ENCODE measurements at regions not wholly inside any gene's neighbourhood (a gene's known extent, or its start where the extent isn't known, plus 50 kb on each side); places are given as distances from the start of the nearest gene placed in this dataset.
A peak's percentile ranks its signal among the peaks of the same experiment; 100 is the strongest.

DNA sequence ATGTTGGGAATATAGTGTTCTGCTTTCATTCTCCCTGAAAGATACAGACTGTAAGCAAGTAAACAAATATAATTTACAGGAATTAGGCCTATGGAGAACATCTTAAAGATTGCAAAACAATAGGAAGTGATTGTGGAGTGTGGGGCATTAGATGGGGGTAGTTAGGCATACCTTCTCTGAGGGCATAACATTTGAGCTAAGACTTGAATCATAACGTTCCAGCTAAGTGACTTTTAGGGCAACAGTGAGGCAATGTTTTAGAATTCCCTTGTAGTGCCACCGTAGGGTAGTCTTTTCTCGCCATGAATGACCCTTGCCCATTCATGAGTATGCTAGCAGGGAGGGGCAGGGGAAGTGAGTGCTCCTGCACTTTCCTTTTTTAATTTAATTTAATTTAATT lies 173.3 kb downstream of the SPATA31D1 start:
- no peak for DNase-seq

DNA sequence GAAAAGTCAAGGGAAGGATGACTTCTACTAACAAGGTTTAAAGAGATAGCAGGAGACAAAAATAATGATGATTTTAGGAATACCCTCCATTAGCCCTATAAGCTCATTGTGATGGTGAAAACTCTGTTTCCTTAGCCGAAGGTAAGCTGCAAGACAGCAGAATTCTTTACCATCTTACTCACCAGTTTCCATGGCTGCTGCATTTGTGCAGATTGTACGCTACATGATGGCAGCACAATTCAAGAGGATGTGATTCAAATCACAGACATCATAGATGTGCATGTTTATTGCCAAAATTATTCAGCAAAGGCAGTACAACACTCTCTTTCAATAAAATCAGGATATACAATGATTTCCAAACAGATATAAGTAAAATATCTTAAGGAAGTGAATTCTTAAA lies 175.6 kb downstream of the SPATA31D1 start:
- DNase-seq, result no peak

DNA sequence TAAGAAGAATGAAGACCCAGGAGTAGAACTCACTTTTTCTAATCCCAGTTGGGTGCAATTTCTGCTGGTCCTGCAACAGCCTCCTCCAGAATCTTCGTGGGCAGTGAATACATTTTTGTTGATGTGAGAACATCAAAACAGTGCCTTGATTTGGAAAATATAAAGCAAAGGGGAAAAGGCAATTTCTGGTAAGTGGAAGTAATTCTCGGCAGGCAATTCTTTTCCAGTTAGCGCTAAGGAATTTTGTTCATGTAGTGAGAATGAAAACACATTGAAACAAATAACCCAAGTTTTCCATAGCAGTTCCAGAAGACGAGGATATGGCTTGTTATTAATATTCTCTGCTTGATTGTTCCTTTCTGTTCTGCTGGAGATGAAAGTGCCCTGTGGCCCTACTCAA lies 178.7 kb downstream of the SPATA31D1 start:
- no peak for DNase-seq

DNA sequence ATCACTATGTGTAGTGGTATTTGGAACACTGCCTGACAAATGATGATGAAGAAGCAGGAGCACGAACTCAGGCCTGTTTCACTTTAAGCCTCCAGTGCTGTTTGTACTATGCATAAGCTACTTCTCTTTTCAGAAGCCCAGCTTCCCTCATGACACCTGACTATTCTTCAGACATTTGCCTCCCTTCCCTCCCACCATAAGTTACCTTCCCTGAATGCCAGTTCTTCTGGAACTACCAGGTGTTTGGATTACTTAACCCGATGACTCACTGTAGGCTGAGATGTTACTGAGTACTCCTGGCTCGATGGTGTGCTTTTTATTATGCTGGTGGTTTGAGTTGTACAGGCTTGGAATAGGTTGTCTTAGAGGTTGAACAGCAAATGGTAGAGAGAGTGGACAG lies 180.0 kb downstream of the SPATA31D1 start:
- DNase-seq, result no peak

DNA sequence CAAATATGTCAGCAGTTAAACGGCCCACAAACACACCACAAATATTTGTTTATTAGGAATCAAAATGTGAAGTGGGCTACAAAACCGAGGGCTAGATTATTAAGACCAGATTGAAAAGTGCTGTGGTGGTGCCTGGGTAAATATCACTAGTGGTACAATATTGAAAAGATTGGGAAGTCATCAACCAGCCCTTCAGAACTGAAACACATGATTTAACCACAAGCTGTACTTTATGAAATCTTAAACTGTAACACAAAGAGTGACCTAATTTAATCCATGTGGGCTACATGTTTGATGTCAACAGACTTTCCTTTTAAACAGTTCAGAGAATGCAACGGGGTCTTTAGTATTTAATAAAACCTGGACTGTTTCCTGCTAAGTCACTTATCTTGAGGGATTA lies 182.3 kb downstream of the SPATA31D1 start:
- no peak for DNase-seq

DNA sequence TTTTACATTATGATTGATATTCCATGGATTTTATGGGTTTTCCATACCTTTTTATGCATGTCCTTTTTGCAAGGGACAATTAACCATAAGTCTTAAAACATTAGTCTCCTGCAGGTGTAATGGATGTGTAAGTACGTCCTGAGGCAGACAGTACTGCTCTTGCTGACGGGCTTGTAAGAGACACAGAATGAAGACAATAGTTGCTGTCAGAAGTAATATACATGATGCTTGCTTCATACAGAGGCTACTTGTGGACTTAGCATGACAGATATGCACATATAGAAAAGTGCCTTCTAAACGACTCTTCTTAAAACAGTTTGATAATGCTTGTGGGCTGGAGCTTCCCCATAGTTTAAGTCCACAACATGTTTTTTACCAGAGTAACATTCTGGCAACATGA lies 182.7 kb downstream of the SPATA31D1 start:
- no peak for DNase-seq

DNA sequence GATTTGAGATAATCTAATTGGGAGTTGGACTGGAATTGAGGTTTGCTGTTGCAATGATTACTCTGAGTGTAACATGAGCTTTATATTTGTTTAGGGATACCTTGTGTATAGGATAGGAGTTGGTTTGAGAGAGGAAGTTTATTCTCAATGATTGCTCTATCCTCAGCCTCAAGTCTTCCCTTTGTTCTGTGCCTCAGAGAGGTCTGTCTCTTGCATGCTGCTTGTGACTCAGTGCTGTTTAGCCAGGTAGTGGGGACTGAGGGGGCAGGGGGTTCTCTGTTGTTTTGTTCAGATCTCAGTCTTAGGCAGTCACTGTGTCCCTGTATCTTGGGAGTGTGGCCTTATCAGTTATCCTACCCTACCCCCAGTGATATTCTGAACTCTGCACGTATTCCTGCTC lies 192.1 kb downstream of the SPATA31D1 start:
- peak; percentile 82 for DNase-seq

DNA sequence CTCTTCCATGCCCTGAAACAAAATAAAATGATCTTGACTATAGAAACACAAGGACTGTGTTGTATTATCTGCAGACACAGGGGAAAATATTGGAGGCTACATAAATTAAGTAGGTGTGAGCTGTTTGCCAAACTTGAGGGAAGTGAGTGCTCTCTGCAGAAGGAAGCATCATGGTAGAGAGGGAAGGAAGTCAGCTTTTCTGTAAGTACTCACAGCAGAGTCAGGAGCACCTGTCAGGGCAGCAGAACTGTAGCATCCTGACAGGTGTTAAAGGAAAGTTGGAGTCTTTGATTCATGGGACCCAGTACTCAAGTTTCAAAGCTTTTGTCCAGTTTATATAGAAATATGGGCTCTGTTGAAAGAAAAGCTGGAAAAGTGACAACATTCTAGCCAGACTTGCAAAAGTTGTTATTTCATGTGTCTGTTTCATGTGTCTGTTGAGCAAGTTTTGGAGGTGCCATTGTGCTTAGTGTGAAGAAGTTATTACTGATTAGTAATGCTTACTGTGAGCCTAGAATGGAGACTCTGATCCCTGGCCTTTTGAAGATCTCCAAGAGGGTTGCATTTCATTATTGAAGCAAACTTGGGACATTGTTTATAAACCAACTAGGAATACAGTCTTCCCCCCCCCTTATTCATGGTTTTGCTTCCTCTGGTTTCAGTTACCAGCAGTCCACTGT lies 194.7 kb downstream of the SPATA31D1 start:
- no peak for DNase-seq

DNA sequence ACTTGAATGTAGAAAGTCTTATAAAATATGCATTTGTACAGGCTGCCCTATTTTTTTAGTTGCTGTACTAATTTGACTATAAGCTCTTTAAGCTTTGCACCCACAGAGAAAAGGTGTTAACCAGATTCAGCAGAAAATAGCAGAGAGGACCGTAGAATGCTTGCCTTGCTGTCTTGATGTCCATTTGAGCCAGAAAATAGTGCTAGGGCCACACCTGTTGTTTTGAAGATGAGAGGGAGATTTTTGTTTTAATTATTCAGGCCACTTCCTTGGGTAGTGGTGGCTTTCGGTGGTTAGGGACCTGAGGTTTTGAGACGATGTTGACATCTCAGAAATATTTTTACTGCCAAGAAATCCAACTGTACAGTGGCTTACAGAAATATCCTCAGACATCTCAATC lies 196.0 kb downstream of the SPATA31D1 start:
- DNase-seq, result no peak

DNA sequence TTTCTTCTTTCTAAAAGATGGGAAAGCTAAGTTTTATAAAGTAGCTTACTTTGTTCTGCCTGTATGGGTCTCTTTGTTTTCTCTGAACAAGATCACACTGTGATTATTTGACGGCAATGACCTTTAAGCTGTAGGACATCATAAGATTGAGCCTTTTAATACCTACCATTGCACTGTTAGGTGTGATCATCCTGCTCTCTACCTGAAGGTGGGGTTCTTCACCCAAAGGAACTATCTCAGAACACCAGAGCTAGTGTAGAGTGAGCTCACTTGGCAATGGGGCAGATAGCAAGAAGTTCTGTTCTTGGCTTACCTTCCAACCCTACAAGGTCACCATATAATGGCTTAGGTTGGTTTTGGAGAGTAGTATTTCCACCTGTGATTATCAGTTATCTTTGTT lies 200.2 kb downstream of the SPATA31D1 start:
- no peak for DNase-seq

DNA sequence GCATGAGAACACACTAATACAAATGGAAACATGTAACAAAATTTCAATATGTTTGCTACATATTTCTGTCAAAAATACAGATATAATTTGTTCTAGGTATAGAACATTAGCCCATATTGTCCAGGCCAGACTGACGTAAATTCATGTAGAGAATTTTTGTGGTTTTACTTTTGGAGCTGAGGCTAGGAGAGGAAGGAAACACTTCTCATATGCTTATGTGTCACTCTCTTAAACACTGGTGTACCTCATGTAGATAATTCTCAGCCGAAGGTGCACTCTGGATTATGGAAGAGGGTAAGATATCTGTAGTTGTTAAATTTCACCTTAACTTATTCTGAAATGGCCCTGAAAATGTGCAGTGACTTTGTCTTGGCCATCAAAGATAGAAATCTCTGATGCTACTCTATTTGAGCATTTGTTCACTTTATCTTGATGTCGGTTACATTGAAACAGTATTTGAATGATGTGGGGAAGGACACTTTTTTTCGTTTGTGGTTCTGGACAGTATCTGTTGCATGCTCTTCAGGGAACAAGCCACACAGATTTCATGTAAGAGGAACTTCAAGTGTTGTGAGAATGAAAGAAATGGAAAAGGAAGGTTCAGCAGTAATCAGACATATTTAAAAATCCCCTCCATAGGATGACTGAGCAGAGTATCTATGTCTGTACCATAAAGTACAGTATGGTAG lies 202.7 kb downstream of the SPATA31D1 start:
- no peak for DNase-seq

DNA sequence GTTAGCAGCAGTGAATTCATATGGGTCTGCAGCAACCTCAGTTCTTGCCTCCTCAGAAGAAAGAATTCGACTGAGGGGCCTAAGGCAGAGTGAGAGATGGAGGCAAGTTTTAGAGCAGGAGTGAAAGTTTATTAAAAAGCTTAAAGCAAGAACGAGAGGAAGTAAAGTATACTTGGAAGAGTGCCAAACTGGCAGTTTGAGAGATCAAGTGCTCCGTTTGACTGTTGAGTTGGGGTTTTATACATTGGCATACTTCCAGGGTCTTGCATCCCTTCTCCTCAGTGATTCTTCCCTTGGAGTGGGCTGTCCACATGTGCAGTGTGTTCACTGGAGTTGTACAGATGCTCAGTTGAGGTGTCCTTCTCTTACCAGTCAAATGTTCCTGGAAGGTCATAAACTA lies 203.6 kb downstream of the SPATA31D1 start:
- no peak for DNase-seq

DNA sequence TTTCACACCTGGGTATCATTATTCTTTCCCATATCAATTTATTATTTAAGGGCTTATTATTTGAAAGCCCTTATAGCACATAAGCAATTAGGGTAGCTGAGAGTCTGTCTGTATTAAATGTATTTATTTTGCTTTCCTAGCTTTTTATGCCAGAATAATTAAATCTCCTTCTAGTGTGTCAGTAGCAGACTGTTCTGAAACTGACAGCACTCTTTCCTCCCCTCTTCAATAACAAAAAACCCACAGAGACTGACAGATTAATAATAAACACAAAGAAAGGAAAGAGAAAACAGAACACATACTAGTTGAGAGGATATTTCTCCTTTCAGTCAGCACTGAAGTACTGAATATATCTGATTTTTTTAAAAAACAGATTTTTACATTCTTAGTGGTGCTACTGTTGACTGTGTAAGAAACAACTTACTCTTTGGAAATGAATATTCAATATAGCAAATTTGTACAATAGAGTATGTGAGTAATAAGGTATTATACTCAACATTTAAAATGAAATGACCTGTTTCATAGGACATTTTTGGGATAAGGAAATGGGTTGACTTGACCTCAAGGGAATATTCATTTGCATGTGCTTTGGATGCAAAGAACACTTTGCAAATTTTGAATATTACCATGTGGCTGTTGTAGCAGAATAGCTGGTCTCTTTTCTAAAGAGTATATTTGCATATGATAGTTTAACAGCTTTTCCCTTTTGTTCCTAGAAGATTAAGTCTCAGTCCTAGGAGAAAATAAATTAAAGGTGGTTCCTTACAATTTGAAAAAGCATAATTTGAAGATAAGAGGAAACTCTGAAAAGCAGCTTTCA lies 208.3 kb downstream of the SPATA31D1 start:
- peak; percentile 94 for DNase-seq

DNA sequence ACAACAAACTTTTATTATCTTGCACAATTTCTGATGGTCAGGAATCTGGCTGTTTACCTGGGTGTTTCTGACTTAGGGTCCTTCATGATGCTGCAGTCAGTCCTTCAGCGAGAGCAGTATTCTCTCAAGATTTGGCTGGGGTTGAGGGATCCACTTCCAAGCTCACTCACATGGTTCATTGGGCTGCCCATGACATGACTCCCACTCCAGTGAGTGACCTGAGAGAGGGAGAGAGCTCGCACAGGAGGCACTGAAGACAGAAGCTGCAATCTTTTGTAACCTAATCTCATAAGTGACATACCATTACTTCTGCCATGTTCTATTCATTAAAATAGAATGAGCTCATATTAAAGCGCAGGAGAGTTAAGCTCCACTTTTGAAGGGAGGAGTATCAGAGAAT lies 212.6 kb downstream of the SPATA31D1 start:
- no peak for DNase-seq

DNA sequence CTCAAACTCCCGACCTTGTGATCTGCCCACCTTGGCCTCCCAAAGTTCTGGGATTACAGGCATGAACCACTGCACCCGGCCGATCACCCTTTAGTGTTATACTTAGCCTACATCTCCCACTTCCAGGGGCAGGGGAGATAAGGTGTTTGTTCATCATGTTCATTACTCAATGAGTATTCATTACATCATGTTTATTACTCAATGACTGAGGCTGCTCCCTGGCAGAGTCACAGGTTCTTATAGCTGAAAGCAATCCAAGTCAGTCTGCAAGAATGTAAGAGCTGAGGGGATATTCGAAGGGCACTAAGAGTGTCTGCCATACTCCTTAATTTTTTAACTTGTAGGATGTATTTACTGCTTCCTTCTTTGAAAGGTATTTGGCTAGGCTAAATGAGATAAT lies 214.2 kb downstream of the SPATA31D1 start:
- DNase-seq, result no peak

DNA sequence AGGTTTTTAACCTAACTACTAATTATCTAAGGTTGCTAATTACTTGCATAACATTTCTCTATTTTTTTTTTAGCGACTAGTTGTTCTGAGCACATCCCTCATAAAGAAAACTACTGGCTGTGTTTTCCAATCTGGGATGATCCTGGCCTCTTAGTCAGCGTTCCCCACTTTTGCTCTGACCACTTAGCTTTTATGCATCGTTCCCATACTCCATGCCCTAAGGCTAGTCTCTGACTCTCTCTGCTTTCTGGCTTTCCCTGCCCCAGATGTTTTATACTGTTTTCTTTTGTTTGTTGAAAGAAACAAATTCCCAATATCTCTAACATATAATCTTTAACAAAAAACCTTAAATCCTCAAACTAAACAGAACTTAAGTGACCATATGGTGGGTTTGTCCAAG lies 217.9 kb downstream of the SPATA31D1 start:
- peak; percentile 58 for DNase-seq

DNA sequence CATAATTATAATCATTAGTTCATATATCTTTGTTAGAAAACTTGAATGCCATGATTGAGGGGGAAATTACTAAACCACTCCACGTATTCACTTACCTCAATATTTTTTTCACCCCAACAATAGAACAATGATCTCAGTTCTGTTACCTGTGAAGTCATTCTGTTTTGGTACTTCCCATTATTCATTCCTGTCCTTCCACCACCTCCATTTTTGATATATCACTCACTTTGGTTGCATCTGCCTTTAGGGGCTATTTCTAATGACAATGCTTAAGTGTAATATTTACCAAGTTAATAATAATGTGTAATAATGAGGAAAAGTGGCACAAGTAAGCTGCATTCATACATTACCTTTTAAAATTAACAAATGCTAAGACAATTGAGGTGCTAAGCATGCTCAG lies 218.4 kb downstream of the SPATA31D1 start:
- DNase-seq, result peak; percentile 57

DNA sequence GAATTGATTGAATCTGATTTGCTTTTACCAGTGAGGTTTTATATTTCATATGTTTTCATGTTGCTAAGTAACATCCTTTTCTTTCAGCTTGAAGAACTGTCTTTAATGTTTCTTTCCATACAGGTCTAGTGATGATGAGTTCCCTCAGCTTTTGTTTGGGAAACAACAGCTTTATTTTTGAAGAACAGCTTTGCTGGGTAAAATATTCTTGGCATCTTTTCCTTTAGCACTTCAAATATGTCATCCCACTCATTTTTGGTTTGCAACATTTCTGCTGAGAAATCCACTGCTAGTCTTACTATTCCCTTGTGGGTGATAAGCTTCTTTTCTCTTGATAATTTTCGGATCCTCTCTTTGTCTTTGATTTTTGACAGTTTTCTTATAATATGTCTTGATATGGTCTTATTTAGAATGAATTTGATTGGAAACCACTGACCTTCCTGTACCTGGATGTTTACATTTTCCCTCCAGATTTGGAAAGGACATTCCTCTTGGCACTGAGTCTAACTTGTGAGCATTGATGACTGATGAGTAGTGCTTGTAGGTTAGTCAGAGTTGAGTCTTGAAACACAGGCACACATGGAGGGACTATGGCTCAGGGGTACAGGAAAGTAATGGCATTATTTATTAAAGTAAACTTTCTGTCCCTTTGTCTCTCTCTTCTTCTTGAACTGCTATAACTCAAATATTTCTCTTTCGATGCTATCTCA lies 220.3 kb downstream of the SPATA31D1 start:
- no peak for DNase-seq

DNA sequence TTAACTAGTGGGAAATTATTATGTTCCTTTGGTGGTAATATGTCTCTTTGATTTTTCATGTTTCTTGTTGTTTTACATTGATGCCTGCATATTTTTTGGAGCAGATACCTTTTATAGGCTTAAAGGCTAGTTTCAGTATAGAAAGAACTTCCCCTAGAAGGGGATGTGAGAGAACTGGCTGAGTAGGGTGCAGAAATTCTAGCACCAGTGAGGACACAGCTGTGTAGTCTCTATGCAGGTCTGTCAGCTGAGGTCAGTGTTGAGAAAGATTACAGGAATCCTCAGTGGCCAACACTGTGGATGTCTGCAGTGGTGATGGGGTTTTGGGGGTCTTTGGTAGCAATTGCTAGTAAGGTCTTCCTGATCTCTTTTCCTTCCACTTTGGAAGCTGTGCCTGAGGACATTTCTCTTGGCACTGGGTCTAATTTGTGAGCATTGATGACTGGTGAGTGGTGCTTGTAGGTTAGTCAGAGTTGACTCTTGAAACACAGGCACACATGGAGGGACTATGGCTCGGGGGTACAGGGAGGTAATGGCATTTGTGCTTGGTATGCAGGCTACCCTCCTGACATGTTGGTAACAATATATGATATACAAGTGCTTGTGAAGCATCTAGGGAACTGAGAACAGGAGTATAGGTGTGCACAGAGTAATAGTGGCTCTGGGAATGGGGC lies 221.4 kb downstream of the SPATA31D1 start:
- DNase-seq, result no peak

DNA sequence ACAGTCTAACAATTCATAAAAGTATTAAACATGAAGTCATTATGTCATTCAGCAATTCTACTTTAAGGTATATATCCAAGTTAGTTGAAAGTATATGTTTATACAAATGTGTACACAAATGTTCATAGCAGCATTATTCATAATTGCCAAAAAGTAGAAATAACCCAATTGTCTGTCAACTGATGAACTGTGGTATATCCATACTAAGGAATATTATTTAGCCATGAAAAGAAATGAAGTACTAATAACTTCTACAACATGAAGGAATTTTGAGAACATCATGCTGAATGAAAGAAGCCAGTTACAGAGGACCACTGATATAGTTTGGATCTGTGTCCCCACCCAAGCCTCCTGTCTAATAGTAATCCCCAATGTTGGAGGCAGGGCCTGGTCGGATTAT lies 224.3 kb downstream of the SPATA31D1 start:
- no peak for DNase-seq

DNA sequence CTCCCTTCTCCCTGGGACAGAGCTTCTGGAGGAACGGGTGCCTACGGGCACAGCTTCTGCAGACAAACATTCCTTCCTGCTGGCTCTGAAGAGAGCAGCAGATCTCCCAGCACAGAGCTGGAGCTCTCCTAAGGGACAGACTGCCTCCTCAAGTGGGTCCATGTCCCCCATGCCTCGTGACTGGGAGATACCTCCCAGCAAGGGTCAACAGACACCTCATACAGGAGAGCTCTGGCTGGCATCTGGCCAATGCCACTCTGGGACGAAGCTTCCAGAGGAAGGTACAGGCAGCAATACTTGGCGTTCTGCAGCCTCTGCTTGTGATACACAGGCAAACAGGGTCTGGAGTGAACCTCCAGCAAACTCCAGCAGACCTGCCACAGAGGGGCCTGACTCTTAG lies 227.9 kb downstream of the SPATA31D1 start:
- no peak for DNase-seq

DNA sequence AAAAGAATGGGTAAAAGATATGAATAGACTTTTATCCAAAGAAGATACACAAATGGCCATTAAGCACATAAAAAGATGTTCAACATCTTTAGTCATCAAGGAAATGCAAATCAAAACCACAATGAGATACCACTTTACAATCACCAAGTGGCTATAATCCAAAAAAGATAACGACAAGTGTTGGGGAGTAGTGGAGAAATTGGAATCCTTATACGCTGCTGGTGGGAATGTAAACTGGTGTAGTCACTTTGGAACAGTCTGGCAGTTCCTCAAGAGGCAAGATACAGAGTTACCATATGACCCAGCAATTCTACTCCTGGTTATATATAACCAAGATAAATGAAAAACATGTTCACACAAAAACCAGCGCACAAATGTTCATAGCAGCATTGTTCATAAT lies 234.9 kb downstream of the SPATA31D1 start:
- DNase-seq, result no peak

DNA sequence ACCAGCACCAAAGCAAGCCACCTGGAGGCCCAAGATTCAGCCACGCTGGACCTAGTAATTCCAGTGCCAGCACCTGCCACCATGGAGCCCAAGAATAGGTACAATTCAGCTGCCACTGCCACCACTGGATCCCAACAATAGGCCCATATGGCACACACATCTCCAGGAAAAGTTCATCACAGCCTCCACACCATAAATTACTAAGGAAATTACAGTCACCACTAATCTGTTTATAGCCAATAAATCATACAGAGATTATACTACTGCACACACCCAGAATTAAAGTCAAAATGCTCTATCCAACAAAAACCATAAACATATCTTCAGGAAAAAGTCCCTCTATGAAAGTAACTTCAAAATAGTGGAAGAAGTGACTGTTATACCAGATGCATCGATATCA lies 242.8 kb downstream of the SPATA31D1 start:
- no peak for DNase-seq
